ENCODE measurements at regions not wholly inside any gene's neighbourhood (a gene's known extent, or its start where the extent isn't known, plus 50 kb on each side); places are given as distances from the start of the nearest gene placed in this dataset.

DNA sequence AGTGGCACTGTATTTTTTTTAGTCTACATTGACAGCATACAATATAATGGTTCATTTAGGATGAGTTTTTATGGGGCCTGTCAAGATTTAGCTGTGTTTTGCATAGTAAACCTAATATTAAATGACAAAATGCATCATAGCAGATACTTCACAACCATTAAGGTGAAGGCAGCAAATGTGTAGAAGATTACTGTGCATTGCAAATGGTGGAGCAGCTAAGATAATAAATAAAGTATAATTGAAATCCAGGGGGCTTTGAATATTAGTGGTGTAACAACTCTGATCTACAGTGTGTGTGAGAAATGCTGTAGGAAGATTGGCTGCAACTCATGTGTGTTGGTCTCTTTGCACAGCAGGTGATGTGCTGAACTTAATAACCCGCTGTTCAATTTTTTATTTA lies 801.9 kb upstream of the CITED2 start:
- TF ChIP-seq, protein P1, sequence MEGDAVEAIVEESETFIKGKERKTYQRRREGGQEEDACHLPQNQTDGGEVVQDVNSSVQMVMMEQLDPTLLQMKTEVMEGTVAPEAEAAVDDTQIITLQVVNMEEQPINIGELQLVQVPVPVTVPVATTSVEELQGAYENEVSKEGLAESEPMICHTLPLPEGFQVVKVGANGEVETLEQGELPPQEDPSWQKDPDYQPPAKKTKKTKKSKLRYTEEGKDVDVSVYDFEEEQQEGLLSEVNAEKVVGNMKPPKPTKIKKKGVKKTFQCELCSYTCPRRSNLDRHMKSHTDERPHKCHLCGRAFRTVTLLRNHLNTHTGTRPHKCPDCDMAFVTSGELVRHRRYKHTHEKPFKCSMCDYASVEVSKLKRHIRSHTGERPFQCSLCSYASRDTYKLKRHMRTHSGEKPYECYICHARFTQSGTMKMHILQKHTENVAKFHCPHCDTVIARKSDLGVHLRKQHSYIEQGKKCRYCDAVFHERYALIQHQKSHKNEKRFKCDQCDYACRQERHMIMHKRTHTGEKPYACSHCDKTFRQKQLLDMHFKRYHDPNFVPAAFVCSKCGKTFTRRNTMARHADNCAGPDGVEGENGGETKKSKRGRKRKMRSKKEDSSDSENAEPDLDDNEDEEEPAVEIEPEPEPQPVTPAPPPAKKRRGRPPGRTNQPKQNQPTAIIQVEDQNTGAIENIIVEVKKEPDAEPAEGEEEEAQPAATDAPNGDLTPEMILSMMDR (IDR thresholded peaks at IDR 0.05; ENCODE audit: extremely low read depth, insufficient read depth, missing control alignments), result no peak
- in situ Hi-C loops (cut with MboI; ENCODE audit: low pct_unique_long_range_greater_than_20kb, low sequenced_read_pairs, unreplicated experiment), result no loop called here
- DNase-seq (ENCODE audit: low spot score), result no peak

DNA sequence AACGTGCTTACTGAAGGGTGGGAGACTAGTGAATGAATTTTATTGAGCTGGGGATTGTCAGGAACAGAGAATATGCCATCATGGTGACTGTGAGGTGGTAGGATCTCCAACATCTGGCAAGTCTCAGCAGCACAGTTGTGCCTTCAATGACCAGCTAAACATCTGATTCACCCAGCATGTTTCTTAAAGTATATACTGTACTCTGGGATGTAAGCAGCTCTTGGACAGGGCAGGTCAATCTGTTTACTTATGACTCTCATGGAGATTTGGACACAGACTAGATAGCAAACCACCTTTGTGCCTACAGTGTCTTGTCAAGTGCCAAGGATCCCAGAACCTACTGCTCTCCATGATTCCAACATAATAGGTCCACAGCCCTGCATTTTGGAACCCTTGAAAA lies 801.0 kb upstream of the CITED2 start:
- in situ Hi-C loops (cut with MboI; ENCODE audit: low pct_unique_long_range_greater_than_20kb, low sequenced_read_pairs, unreplicated experiment), result no loop called here
- TF ChIP-seq, protein P1 (IDR thresholded peaks at IDR 0.05; ENCODE audit: extremely low read depth, insufficient read depth, missing control alignments), result no peak
- no peak for DNase-seq (ENCODE audit: low spot score)

DNA sequence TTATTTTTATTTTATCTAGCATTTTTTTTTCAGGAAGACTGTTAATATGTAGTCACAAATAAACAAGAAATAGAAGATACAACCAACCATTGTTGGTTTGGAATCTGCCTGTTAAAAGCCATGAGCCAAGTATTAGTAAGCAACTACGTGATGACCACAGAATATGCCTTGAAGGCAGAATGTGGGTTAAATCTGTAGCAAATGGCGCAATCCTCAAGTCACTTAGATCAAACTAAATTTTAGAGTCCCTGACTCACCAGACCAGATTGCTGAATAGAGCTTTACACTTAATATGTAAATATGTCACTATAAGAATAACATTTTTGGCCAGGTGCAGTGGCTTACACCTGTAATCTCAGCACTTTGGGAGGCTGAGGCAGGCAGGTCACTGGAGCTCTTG lies 800.1 kb upstream of the CITED2 start:
- in situ Hi-C loops (cut with MboI; ENCODE audit: low pct_unique_long_range_greater_than_20kb, low sequenced_read_pairs, unreplicated experiment), result no loop called here
- TF ChIP-seq, protein P1 (IDR thresholded peaks at IDR 0.05; ENCODE audit: extremely low read depth, insufficient read depth, missing control alignments), result no peak
- no peak for DNase-seq (ENCODE audit: low spot score)

DNA sequence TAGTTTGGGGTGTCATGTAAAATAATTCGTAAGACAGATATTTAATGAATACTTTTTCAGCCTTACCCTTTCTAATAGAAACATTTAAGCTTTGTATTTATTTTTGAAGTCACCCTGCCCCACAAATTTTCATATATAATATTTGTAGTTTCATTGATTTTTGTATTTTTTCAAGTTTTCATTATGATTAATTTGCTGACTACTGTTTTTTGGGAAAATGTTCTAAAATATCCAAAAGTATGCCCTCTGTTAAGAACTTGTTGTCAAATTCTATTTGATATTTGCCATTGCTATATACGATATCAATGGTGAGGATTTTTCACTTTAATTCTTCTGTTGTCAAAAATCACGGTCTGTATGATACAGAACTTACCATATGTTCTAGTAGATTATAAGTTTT lies 793.9 kb upstream of the CITED2 start:
- TF ChIP-seq, protein P1 (IDR thresholded peaks at IDR 0.05; ENCODE audit: extremely low read depth, insufficient read depth, missing control alignments), result no peak
- no peak for DNase-seq (ENCODE audit: low spot score)
- in situ Hi-C loops (cut with MboI; ENCODE audit: low pct_unique_long_range_greater_than_20kb, low sequenced_read_pairs, unreplicated experiment), result no loop called here

DNA sequence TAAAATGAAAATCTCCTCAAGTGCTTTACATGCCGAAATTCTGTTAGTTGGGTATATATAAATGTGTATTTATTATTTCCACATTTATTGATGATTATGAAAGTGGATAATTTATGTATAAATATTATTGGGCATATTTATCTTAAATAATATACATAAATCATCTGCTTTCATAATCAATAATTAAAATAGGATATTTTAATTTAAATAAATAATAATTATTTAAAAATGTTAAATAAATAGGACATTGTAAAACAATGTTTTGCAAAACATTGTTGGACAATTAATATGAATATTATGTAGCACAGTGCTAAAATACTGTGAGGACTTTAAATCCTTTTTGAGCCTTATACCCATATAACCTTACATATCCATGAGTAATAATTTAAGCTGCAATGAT lies 786.5 kb upstream of the CITED2 start:
- TF ChIP-seq, protein P1 (IDR thresholded peaks at IDR 0.05; ENCODE audit: extremely low read depth, insufficient read depth, missing control alignments), result no peak
- no peak for DNase-seq (ENCODE audit: low spot score)
- in situ Hi-C loops (cut with MboI; ENCODE audit: low pct_unique_long_range_greater_than_20kb, low sequenced_read_pairs, unreplicated experiment), result no loop called here

DNA sequence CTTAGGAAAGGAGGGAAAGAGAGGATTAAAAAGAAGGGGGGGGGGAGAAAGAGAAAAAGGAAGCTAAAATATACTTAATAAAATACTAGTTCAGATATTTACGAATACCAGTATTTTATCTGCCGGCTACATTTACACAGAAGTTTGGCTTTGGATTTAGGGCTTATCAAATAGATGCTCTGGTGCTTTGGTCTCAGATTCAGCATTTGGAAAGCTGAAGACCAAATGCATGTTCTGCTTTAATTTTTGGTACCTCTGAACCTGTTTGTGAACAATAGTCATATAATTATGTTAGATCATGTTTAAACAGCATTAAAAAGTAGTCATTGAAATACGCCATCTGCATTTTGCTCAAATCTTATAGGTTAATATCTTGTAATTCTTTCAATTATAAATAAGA lies 786.0 kb upstream of the CITED2 start:
- in situ Hi-C loops (cut with MboI; ENCODE audit: low pct_unique_long_range_greater_than_20kb, low sequenced_read_pairs, unreplicated experiment), result no loop called here
- no peak for DNase-seq (ENCODE audit: low spot score)
- TF ChIP-seq, protein P1 (IDR thresholded peaks at IDR 0.05; ENCODE audit: extremely low read depth, insufficient read depth, missing control alignments), result no peak

DNA sequence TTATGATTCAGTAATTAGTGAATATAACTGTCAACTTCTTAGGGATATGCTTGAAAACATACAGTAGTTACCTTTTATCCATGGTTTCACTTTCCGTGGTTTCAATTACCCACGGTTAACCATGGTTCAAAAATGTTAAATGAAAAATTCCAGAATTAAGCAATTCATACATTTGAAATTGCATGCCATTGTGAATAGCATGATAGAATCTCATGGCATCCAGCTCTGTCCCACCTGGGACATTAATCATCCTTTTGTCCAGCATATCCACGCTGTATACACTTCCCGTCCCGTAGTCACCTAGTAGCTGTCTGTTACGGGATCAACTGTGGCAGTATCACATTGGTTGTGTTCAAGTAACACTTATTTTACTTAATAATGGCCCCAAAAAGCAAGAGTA lies 781.7 kb upstream of the CITED2 start:
- DNase-seq (ENCODE audit: low spot score), result no peak
- TF ChIP-seq, protein P1 (IDR thresholded peaks at IDR 0.05; ENCODE audit: extremely low read depth, insufficient read depth, missing control alignments), result no peak

More for the DNA sequence above, 781.7 kb upstream of the CITED2 start:
- in situ Hi-C loops (cut with MboI; ENCODE audit: low pct_unique_long_range_greater_than_20kb, low sequenced_read_pairs, unreplicated experiment), result no loop called here
